ENCODE measurements at regions not wholly inside any gene's neighbourhood (a gene's known extent, or its start where the extent isn't known, plus 50 kb on each side); places are given as distances from the start of the nearest gene placed in this dataset.
A peak's percentile ranks its signal among the peaks of the same experiment; 100 is the strongest.

- Histone ChIP-seq H3K36me3 (no peaks in the 10 kb centered on the region), H3K4me3 (no peak overlapping the region), H3K27me3 (no peaks in the 10 kb centered on the region), H3K9me3 (no peaks in the 10 kb centered on the region), H3K4me1 (peaks cover 0 to 1% (median 0%) of the 10 kb centered on the region in 3 donors), H3K27ac (no peak overlapping the region)
- TF ChIP-seq CTCF (IDR thresholded peaks at IDR 0.05) (no peak), POLR2A (IDR thresholded peaks at IDR 0.05) (no peak)
- WGBS, 2 donors: 83 to 92% methylated on average over 2 of the region's 2 CpGs
- no peak for DNase-seq
- intact Hi-C loops (cut with DNase I): no loop called here
These were observed 1239.3 kb upstream of the ADGRL4 start for GRCh38 chr1:80245813-80246212.

GRCh38 chr1:80244372-80244771, 1237.8 kb upstream of the ADGRL4 start:
- WGBS, 2 donors: 77 to 86% methylated on average over 1 of the region's 1 CpG

DNA sequence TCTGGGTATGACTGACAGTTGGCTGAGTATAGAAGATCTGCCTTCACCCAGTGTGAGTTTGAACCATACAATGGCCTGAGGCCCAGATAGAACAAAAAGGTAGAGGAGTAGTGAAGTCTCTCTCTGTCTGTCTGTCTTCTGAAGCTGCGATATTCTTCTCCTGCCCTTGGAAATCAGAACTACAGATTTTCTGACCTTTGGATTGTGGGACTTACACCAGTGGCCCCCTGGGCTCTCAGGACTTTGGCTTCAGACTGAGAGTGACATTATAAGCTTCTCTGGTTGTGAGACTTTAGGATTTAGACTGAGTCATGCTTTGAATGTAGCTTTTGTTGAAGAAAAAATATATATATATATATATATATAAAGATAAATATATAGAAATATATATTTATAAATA, 1235.0 kb upstream of the ADGRL4 start:
- no peaks in the 10 kb centered on the region for H3K36me3 ChIP-seq
- no peak overlapping the region for H3K27ac ChIP-seq
- H3K27me3 ChIP-seq: no peaks in the 10 kb centered on the region
- TF ChIP-seq CTCF (IDR thresholded peaks at IDR 0.05) (no peak), POLR2A (IDR thresholded peaks at IDR 0.05) (no peak)
- no peak for DNase-seq
- WGBS, 2 donors: 83 to 93% methylated on average over 1 of the region's 1 CpG
- intact Hi-C loops (cut with DNase I): no loop called here
- no peaks in the 10 kb centered on the region for H3K4me1 ChIP-seq
- H3K4me3 ChIP-seq: no peak overlapping the region
- no peaks in the 10 kb centered on the region for H3K9me3 ChIP-seq

More at GRCh38 chr1:80244372-80244771, 1237.8 kb upstream of the ADGRL4 start:
- H3K36me3 ChIP-seq: no peaks in the 10 kb centered on the region
- H3K4me1 ChIP-seq: no peaks in the 10 kb centered on the region
- H3K4me3 ChIP-seq: no peak overlapping the region
- no peaks in the 10 kb centered on the region for H3K9me3 ChIP-seq
- no peak for TF ChIP-seq POLR2A (IDR thresholded peaks at IDR 0.05)
- H3K27me3 ChIP-seq: no peaks in the 10 kb centered on the region
- intact Hi-C loops (cut with DNase I): no loop called here
- DNase-seq: no peak
- no peak overlapping the region for H3K27ac ChIP-seq

- Histone ChIP-seq H3K9me3 (no peaks in the 10 kb centered on the region), H3K36me3 (no peaks in the 10 kb centered on the region), H3K27ac (no peak overlapping the region), H3K4me3 (no peak overlapping the region), H3K27me3 (no peaks in the 10 kb centered on the region), H3K4me1 (no peaks in the 10 kb centered on the region)
- intact Hi-C loops (cut with DNase I): no loop called here
- DNase-seq: no peak
- 32 to 41% methylated on average over 2 of the region's 2 CpGs for WGBS, 2 donors
- TF ChIP-seq POLR2A (IDR thresholded peaks at IDR 0.05): no peak
- TF ChIP-seq CTCF (IDR thresholded peaks at IDR 0.05): no peak
These were observed 1219.0 kb upstream of the ADGRL4 start for GRCh38 chr1:80225510-80225909.

DNA sequence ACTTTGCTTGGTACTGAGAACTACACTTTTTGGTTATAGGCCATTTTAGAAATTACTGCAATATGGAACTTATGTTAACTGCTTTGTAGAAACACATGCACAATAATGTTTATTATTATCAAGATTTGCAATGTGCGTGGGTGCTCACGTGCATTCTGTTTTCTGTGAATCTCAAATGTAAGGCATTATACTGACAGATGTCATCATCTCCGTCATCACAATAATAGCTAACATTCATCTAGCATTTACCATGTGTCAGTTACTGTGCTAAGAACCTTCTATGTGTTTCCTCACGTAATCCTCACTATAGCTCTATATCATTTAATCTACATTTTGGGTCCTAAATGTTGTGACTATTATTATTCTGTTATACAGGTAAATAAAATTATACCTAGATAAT, 1214.8 kb upstream of the ADGRL4 start:
- intact Hi-C loops (cut with DNase I): no loop called here
- DNase-seq: no peak
- peaks cover 0 to 7% (median 0%) of the 10 kb centered on the region in 3 donors for H3K4me1 ChIP-seq
- WGBS, 2 donors: 89 to 97% methylated on average over 4 of the region's 4 CpGs
- H3K9me3 ChIP-seq: no peaks in the 10 kb centered on the region
- no peaks in the 10 kb centered on the region for H3K36me3 ChIP-seq
- H3K4me3 ChIP-seq: no peak overlapping the region
- H3K27me3 ChIP-seq: no peaks in the 10 kb centered on the region
- H3K27ac ChIP-seq: no peak overlapping the region
- no peak for TF ChIP-seq CTCF (IDR thresholded peaks at IDR 0.05)
- TF ChIP-seq POLR2A (IDR thresholded peaks at IDR 0.05): no peak

DNA sequence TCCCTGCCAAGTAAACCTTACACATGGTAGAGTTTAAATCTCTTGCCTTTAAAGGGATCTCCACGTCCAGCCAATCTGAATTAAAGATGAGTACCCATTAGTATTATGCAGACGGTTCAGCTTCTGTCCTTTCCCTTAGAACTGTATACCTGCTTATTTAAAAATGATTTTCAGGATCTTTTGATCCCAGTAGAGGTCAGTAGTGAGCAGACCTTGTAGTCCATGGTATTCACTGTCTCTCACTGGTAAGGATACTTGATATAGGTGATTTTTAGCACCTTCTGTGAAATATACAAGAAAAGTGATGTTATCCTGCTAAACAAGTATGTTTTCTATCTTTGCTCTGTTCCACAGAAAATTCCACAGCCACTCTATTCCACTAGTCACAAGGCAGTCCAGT, 1211.6 kb upstream of the ADGRL4 start:
- intact Hi-C loops (cut with DNase I): no loop called here
- Histone ChIP-seq H3K36me3 (no peaks in the 10 kb centered on the region), H3K27me3 (no peaks in the 10 kb centered on the region), H3K9me3 (no peaks in the 10 kb centered on the region), H3K4me1 (peaks cover 0 to 7% (median 0%) of the 10 kb centered on the region in 3 donors), H3K4me3 (no peak overlapping the region), H3K27ac (no peak overlapping the region)
- TF ChIP-seq CTCF (IDR thresholded peaks at IDR 0.05) (peak in 5 of 6 experiments; percentile 9 to 41 (median 29)), POLR2A (IDR thresholded peaks at IDR 0.05) (no peak)
- no peak for DNase-seq
- WGBS, 2 donors: 25 to 34% methylated on average over 2 of the region's 2 CpGs
